Adrenal gland (tissue), 9 donors: ENCODE measurements at regions not wholly inside any gene's neighbourhood (a gene's known extent, or its start where the extent isn't known, plus 50 kb on each side); places are given as distances from the start of the nearest gene placed in this dataset.

Experiments used
- DNase-seq, 7 donors: peaks; one replicate each; pipeline ENCODE4 v3.0.0-alpha.2; 2019 to 2020
- H3K27ac ChIP-seq, 5 donors: fragments of 200-600 bp; sonication (generic) in 4 of 5; 1 replicate in 3 of 5; 2 replicates in 2 of 5; pipeline versions ENCODE4 v1.5.1 to v1.8.0; 2016 to 2020; ENCODE audit warnings: mild to moderate bottlenecking in 1 of 5
- H3K27me3 ChIP-seq: fragments of 200-600 bp; 2 replicates; pipeline ENCODE4 v1.8.0; 2021
- H3K36me3 ChIP-seq, 2 donors: fragments of 200-600 bp; replicated peaks in 1 of 2; 1 replicate in 1 of 2; 2 replicates in 1 of 2; pipeline versions ENCODE4 v1.5.1 to v1.8.0; 2018 to 2022
- H3K4me1 ChIP-seq, 2 donors: fragments of 200-600 bp; replicated peaks in 1 of 2; 1 replicate in 1 of 2; 2 replicates in 1 of 2; pipeline versions ENCODE4 v1.5.1 to v1.8.0; 2018 to 2021
- H3K4me3 ChIP-seq, 4 donors: fragments of 200-600 bp; sonication (generic) in 3 of 4; one replicate each; pipeline ENCODE4 v1.5.1; 2016 to 2018
- H3K9me3 ChIP-seq, 3 donors: fragments of 200-600 bp; sonication (generic) in 1 of 3; replicated peaks in 1 of 3; 1 replicate in 2 of 3; 2 replicates in 1 of 3; pipeline versions ENCODE4 v1.5.1 to v1.8.0; 2016 to 2021
- POLR2A ChIP-seq, 2 donors: fragments of 450-650 bp; IDR thresholded peaks; one replicate each; pipeline ENCODE4 v1.6.1; 2017; ENCODE audit warnings: antibody characterized with exemption in 2 of 2, mild to moderate bottlenecking in 2 of 2, moderate library complexity in 1 of 2
- WGBS, 4 donors: extraction: QIAGEN DNeasy Blood & Tissue Kit in 2 of 4; methylation state at CpG; one replicate each; pipeline versions ENCODE4 v1.1.5 to v1.1.7; 2013 to 2017; 5-methylcytosine and 5-hydroxymethylcytosine counted together
- intact Hi-C, 2 donors: fragments of 100-400 bp; cut with DNase I; formaldehyde crosslinking; loops; one replicate each; pipeline versions ENCODE4 v1.14.1 to v1.15.0; 2022 to 2023
- TF ChIP-seq, protein P1 (sequence below), 6 experiments: fragments of 450-650 bp in 4 of 6; fragments of 200-600 bp in 2 of 6; sonication (generic) in 1 of 6; IDR thresholded peaks; 1 replicate in 5 of 6; 2 replicates in 1 of 6; pipeline versions ENCODE4 v1.5.1 to v1.8.0; 2016 to 2021; ENCODE audit warnings: antibody characterized with exemption in 6 of 6, mild to moderate bottlenecking in 2 of 6, moderate library complexity in 1 of 6
- donor health status: healthy with polysubstance abuse.
- donor health status: Bipolar disorder and iron deficiency.
- donor health status: DM: yes; HTN: yes; CAD: no.
- donor health status: DM: no; HTN: no; CAD: no.
- donor health status: DM: no; HTN: no; CAD: no.

DNA sequence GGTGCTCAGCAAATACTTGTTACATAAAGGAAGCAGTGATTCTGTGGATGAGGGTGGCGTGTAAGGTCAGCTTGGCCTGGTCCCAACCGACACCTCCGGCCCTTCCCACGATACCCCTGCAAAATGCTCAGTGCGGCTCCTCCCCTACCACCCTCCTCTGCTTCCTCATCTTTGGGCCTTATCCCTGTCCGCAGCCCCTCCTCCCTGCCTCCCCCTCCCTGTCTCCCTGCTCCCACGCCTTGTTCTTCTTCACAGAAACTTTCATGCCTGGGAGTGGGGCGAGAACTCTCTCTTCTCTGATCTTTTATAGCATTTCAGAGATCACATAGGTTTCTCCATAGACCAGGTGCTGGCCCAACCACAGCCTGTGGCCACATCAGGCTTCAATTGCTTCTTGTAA is 75.0 kb upstream of the ATP2B2 start:
- WGBS, 4 donors: 77 to 90% (median 81%) methylated on average over 8 of the region's 8 CpGs
- intact Hi-C loops: no loop called here
- H3K27me3 ChIP-seq: no peaks in the 10 kb centered on the region

DNA sequence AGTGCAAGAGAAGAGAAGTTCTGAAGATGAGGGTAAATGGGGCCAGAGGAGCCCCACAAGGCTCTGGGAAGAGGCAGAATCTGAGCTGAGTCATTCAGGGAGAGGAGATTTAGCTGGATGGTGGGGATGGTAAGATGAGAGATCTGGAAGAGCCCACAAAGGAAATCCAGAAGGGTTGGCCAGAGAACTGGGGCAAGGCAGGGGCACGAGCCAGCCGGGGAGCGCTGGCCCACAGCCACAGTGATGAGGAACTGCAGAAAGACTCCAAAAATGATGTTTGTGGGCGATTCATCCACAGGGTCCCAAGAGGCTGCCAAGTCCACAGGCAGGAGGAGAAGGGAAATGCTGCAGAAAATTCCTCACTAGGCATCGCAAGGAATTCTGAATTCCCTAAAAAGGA is 75.9 kb upstream of the ATP2B2 start:
- TF ChIP-seq, protein P1, sequence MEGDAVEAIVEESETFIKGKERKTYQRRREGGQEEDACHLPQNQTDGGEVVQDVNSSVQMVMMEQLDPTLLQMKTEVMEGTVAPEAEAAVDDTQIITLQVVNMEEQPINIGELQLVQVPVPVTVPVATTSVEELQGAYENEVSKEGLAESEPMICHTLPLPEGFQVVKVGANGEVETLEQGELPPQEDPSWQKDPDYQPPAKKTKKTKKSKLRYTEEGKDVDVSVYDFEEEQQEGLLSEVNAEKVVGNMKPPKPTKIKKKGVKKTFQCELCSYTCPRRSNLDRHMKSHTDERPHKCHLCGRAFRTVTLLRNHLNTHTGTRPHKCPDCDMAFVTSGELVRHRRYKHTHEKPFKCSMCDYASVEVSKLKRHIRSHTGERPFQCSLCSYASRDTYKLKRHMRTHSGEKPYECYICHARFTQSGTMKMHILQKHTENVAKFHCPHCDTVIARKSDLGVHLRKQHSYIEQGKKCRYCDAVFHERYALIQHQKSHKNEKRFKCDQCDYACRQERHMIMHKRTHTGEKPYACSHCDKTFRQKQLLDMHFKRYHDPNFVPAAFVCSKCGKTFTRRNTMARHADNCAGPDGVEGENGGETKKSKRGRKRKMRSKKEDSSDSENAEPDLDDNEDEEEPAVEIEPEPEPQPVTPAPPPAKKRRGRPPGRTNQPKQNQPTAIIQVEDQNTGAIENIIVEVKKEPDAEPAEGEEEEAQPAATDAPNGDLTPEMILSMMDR (IDR thresholded peaks at IDR 0.05): no peak
- no peak for TF ChIP-seq POLR2A (IDR thresholded peaks at IDR 0.05)
- H3K9me3 ChIP-seq: no peaks in the 10 kb centered on the region
- WGBS, 4 donors: 66 to 80% (median 76%) methylated on average over 5 of the region's 5 CpGs
- no peak overlapping the region for H3K4me3 ChIP-seq
- DNase-seq: no peak
- H3K27me3 ChIP-seq: no peaks in the 10 kb centered on the region
- H3K27ac ChIP-seq: no peak overlapping the region
- intact Hi-C loops: no loop called here
- H3K4me1 ChIP-seq: no peaks in the 10 kb centered on the region
- H3K36me3 ChIP-seq: no peaks in the 10 kb centered on the region

More for the DNA sequence above, 75.0 kb upstream of the ATP2B2 start:
- Histone ChIP-seq H3K4me1 (no peaks in the 10 kb centered on the region), H3K9me3 (no peaks in the 10 kb centered on the region), H3K27ac (no peak overlapping the region), H3K4me3 (no peak overlapping the region), H3K36me3 (no peaks in the 10 kb centered on the region)
- no peak for TF ChIP-seq POLR2A (IDR thresholded peaks at IDR 0.05)
- TF ChIP-seq, protein P1 (IDR thresholded peaks at IDR 0.05): no peak
- DNase-seq: no peak

DNA sequence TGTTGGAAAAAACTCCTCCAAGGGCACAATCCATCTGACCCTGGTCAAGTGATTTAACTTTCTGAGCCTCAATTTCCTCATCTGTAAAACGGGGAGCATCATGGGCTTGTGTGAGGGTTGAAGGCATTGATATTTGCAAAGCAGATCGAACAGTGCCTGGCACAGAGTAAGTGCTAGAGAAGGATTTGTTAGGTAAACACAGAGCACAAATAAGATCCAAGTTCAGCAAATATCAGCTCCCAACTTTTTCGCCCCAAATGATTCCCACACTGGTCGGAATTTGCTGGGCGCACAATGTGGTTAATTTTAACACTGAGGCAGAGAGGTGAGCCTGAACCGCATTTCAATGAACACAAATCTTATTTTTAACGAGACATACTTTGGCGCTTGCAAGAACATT is 76.3 kb upstream of the ATP2B2 start:
- H3K4me3 ChIP-seq: no peak overlapping the region
- H3K27me3 ChIP-seq: no peaks in the 10 kb centered on the region
- no peaks in the 10 kb centered on the region for H3K4me1 ChIP-seq
- H3K27ac ChIP-seq: no peak overlapping the region
- TF ChIP-seq, protein P1 (IDR thresholded peaks at IDR 0.05): no peak
- no peak for TF ChIP-seq POLR2A (IDR thresholded peaks at IDR 0.05)
- H3K9me3 ChIP-seq: no peaks in the 10 kb centered on the region
- DNase-seq: no peak
- no peaks in the 10 kb centered on the region for H3K36me3 ChIP-seq
- 79 to 88% (median 81%) methylated on average over 8 of the region's 8 CpGs for WGBS, 4 donors
- intact Hi-C loops: no loop called here

DNA sequence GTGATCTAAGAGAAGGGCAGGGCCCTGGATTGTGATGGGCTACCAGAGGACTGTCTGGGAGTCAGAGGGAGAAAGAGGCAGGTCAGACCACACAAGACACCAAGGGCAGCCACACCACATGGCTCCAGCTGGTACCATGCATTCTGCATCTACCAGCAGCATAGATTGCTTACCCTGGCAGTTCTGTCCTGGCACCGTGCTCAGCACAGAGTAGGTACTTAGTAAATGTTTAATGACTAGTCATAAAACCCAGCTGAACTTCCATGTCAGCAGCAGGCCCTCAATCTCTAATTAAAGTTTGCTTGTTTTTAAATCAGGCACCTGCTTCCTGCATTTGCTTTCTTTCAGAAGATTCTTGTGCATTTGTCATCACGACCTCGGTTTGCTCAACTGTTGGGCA is 77.3 kb upstream of the ATP2B2 start:
- 65 to 76% (median 73%) methylated on average over 3 of the region's 3 CpGs for WGBS, 4 donors
- TF ChIP-seq, protein P1 (IDR thresholded peaks at IDR 0.05): no peak
- no peak for TF ChIP-seq POLR2A (IDR thresholded peaks at IDR 0.05)
- no peak overlapping the region for H3K4me3 ChIP-seq
- H3K27me3 ChIP-seq: no peaks in the 10 kb centered on the region
- intact Hi-C loops: no loop called here
- no peaks in the 10 kb centered on the region for H3K4me1 ChIP-seq
- no peak overlapping the region for H3K27ac ChIP-seq
- H3K9me3 ChIP-seq: no peaks in the 10 kb centered on the region
- no peaks in the 10 kb centered on the region for H3K36me3 ChIP-seq
- DNase-seq: no peak
